KMS-11 (cell line): ENCODE measurements at regions not wholly inside any gene's neighbourhood (a gene's known extent, or its start where the extent isn't known, plus 50 kb on each side); places are given as distances from the start of the nearest gene placed in this dataset.

ENCODE experiments used
- H2AFZ ChIP-seq: fragments of 200-600 bp; sonication (generic); 2 replicates; pipeline ENCODE4 v1.6.1; 2016; ENCODE audit warnings: antibody characterized with exemption, mixed run types, low read depth
- H3K27ac ChIP-seq: fragments of 200-600 bp; sonication (generic); 2 replicates; pipeline ENCODE4 v1.6.1; 2016; ENCODE audit warnings: mild to moderate bottlenecking, mixed run types
- H3K27me3 ChIP-seq: fragments of 200-600 bp; sonication (generic); 2 replicates; pipeline ENCODE4 v1.6.1; 2017; ENCODE audit warnings: mild to moderate bottlenecking, low read depth, mixed run types, moderate library complexity; ENCODE audit not compliant: insufficient read depth
- H3K36me3 ChIP-seq: fragments of 200-600 bp; sonication (generic); 2 replicates; pipeline ENCODE4 v1.6.1; 2017; ENCODE audit warnings: mild to moderate bottlenecking, mixed run types; ENCODE audit not compliant: insufficient read depth
- H3K4me1 ChIP-seq: fragments of 200-600 bp; sonication (generic); 2 replicates; pipeline ENCODE4 v1.6.1; 2016; ENCODE audit warnings: mild to moderate bottlenecking, low read depth, mixed run types; ENCODE audit not compliant: poor library complexity, severe bottlenecking
- H3K4me2 ChIP-seq: fragments of 200-600 bp; sonication (generic); 2 replicates; pipeline ENCODE4 v1.7.0; 2016; ENCODE audit warnings: mild to moderate bottlenecking, mixed run types
- H3K4me3 ChIP-seq: fragments of 200-600 bp; sonication (generic); IDR thresholded peaks from 2 replicates; pipeline ENCODE4 v1.6.1; 2017; ENCODE audit warnings: low read depth, low read length, mixed read lengths; ENCODE audit not compliant: insufficient read depth
- H3K79me2 ChIP-seq: fragments of 200-600 bp; sonication (generic); 2 replicates; pipeline ENCODE4 v1.6.1; 2016; ENCODE audit warnings: low read depth, mixed run types; ENCODE audit not compliant: insufficient read depth
- H3K9ac ChIP-seq: fragments of 200-600 bp; sonication (generic); 2 replicates; pipeline ENCODE4 v1.6.1; 2016; ENCODE audit warnings: mild to moderate bottlenecking, mixed run types
- H4K20me1 ChIP-seq: fragments of 200-600 bp; sonication (generic); 2 replicates; pipeline ENCODE4 v1.6.1; 2016; ENCODE audit warnings: mild to moderate bottlenecking, mixed run types; ENCODE audit not compliant: insufficient read depth
- TF ChIP-seq, protein P1 (sequence below): fragments of 200-600 bp; sonication (generic); conservative IDR thresholded peaks from 2 replicates; pipeline ENCODE4 v1.6.1; 2017; ENCODE audit warnings: low read depth, mild to moderate bottlenecking, antibody characterized with exemption, low read length, moderate library complexity, mixed read lengths

DNA sequence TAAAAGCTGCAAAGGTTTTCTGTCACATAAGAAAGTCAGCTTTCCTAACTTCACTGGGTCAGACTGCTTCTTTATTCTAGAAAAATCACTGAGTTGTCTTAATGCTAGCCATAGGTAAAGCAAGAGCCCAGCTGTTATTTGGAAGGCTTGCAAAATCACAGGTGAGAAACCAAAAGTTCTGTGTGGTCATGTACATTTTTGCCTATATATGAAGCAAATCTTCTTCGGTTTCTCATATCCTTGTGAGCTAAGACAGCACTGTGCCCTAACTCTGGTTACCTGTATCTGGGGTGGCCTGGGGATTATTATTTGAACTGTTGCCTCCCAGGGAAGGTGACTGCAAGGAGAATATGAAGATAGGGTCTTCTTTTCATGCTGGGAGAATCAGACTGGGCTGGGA lies 444.9 kb upstream of the CLINT1 start:
- Histone ChIP-seq H3K4me3 (no peak overlapping the region), H3K4me1 (no peaks in the 10 kb centered on the region), H2AFZ (no peak overlapping the region), H3K9ac (no peak overlapping the region), H3K36me3 (no peaks in the 10 kb centered on the region), H3K4me2 (no peak overlapping the region), H4K20me1 (no peaks in the 10 kb centered on the region), H3K27me3 (no peaks in the 10 kb centered on the region), H3K79me2 (no peaks in the 10 kb centered on the region), H3K27ac (no peak overlapping the region)
- TF ChIP-seq, protein P1, sequence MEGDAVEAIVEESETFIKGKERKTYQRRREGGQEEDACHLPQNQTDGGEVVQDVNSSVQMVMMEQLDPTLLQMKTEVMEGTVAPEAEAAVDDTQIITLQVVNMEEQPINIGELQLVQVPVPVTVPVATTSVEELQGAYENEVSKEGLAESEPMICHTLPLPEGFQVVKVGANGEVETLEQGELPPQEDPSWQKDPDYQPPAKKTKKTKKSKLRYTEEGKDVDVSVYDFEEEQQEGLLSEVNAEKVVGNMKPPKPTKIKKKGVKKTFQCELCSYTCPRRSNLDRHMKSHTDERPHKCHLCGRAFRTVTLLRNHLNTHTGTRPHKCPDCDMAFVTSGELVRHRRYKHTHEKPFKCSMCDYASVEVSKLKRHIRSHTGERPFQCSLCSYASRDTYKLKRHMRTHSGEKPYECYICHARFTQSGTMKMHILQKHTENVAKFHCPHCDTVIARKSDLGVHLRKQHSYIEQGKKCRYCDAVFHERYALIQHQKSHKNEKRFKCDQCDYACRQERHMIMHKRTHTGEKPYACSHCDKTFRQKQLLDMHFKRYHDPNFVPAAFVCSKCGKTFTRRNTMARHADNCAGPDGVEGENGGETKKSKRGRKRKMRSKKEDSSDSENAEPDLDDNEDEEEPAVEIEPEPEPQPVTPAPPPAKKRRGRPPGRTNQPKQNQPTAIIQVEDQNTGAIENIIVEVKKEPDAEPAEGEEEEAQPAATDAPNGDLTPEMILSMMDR: no peak

DNA sequence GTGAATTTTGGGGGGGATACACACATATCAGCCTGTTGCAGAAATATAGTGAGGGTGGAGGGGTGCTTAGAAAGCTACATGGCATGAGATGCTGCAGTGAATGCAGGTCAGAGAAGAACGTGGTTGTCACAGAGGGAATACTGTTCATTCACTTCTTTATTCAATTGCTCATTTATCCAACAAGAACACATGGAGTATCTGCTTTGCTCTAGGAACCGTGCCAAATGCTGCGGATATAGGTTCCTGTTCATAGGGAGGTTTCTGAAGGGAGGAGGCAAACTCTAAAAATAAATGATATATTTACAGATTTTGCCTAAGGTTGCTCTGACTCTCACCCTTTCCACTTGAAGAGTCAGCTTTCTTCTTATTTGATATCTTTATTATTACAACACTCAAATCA lies 444.3 kb upstream of the CLINT1 start:
- no peaks in the 10 kb centered on the region for H3K79me2 ChIP-seq
- TF ChIP-seq, protein P1: no peak
- no peaks in the 10 kb centered on the region for H3K4me1 ChIP-seq
- no peak overlapping the region for H3K9ac ChIP-seq
- H3K27ac ChIP-seq: no peak overlapping the region
- H3K36me3 ChIP-seq: no peaks in the 10 kb centered on the region
- H3K4me2 ChIP-seq: no peak overlapping the region
- no peak overlapping the region for H2AFZ ChIP-seq
- no peaks in the 10 kb centered on the region for H3K27me3 ChIP-seq
- H3K4me3 ChIP-seq: no peak overlapping the region
- no peaks in the 10 kb centered on the region for H4K20me1 ChIP-seq

DNA sequence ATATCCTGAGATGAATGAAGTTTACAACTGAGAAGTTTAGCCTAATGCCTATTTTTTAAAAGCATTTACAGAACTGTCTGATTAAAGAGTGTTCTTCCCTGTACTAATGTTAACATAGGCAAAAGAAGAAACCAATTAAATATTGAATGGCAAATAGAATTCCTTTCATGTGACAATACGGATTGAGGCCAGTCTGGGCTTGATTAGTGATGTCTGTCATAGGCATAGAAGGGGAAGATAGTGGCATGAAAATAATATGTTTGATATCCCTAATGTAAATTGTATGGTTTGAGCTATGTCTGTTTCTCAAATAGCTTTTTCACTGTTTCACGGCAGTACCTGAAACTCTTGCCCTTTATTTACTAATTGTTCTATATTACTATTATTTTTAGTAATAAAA lies 443.1 kb upstream of the CLINT1 start:
- Histone ChIP-seq H3K4me2 (no peak overlapping the region), H3K79me2 (no peaks in the 10 kb centered on the region), H3K27me3 (no peaks in the 10 kb centered on the region), H3K36me3 (no peaks in the 10 kb centered on the region), H2AFZ (no peak overlapping the region), H3K9ac (no peak overlapping the region), H3K4me3 (no peak overlapping the region), H3K4me1 (no peaks in the 10 kb centered on the region), H3K27ac (no peak overlapping the region), H4K20me1 (no peaks in the 10 kb centered on the region)
- TF ChIP-seq, protein P1: no peak

DNA sequence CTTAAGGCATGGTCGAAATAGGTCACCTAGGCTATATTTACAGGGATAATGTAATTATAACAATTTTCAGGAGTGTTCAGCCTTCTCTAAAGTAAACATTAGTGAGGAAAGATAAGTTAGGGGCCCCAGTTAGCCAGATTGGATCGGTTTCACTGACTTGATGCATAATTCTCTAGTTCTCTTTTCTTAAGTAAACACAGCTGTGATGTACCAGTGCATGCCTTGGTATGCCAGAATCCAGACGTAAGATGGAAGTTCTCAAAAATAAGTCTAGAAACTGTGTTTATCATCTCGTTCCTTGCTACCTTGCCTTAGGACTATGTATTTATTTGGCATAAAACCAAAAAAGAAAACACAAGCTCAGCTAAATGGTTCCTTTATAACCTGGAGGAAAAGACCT lies 442.2 kb upstream of the CLINT1 start:
- no peaks in the 10 kb centered on the region for H3K36me3 ChIP-seq
- no peaks in the 10 kb centered on the region for H3K79me2 ChIP-seq
- H4K20me1 ChIP-seq: no peaks in the 10 kb centered on the region
- H3K27me3 ChIP-seq: no peaks in the 10 kb centered on the region
- no peak overlapping the region for H3K9ac ChIP-seq
- no peak overlapping the region for H2AFZ ChIP-seq
- H3K27ac ChIP-seq: no peak overlapping the region
- H3K4me3 ChIP-seq: no peak overlapping the region
- no peaks in the 10 kb centered on the region for H3K4me1 ChIP-seq
- no peak overlapping the region for H3K4me2 ChIP-seq
- TF ChIP-seq, protein P1: no peak

DNA sequence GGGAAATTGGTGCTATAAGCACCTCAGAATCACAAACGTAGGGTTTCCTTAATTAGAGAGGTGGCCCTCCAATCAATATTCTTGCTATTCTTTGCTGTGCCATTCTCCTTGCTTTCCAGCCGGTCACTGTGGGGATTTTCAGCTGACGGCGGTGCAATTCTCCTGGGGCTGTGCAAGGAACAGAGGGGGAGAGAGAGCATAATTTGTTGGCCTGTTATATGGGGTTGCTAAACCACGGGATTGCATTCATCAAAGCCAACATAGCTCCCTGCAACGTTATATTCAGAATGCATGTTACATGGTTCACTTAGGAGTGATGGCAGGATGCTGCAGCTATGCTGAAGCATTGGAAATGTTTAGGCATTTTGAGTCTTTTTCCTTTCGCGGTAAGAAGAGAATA lies 441.3 kb upstream of the CLINT1 start:
- H3K4me2 ChIP-seq: no peak overlapping the region
- H2AFZ ChIP-seq: no peak overlapping the region
- no peak overlapping the region for H3K4me3 ChIP-seq
- TF ChIP-seq, protein P1: no peak
- no peaks in the 10 kb centered on the region for H3K79me2 ChIP-seq
- no peak overlapping the region for H3K9ac ChIP-seq
- H3K4me1 ChIP-seq: no peaks in the 10 kb centered on the region
- no peaks in the 10 kb centered on the region for H4K20me1 ChIP-seq
- no peaks in the 10 kb centered on the region for H3K36me3 ChIP-seq
- H3K27ac ChIP-seq: no peak overlapping the region
- H3K27me3 ChIP-seq: no peaks in the 10 kb centered on the region
